Epithelial cell of esophagus (primary cell): ENCODE measurements at regions not wholly inside any gene's neighbourhood (a gene's known extent, or its start where the extent isn't known, plus 50 kb on each side); places are given as distances from the start of the nearest gene placed in this dataset.

Experiments
- DNase-seq: peaks from one replicate; pipeline ENCODE4 v3.0.0; 2010; ENCODE audit warnings: low read depth
- H3K4me3 ChIP-seq: 2 replicates; pipeline ENCODE4 v1.5.1; 2011; ENCODE audit warnings: mild to moderate bottlenecking, low read length, control low read depth
- TF ChIP-seq, protein P1 (sequence below): IDR thresholded peaks from 2 replicates; pipeline ENCODE4 v1.5.1; 2011; ENCODE audit warnings: low read depth, mild to moderate bottlenecking, low read length, control low read depth, inconsistent platforms; ENCODE audit not compliant: insufficient read depth; ENCODE audit errors: missing control alignments

DNA sequence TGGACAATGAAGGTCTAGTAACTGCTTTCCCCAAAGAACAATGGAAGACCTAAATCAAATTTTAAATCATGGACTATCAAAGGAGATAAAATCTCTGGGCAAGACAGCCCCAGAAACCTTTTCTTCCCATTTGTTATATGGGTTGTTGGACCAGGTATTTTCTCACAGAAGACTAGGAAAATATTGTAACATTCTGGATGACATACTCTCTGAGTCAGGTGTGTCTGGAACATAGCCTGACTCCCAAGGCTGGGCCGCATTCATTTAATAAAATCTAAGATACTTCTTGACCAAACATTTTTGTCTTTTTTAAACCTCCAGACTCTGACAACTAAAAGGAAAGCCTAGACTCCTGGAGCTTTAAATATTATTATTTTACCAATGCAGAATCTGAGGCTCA, 87.9 kb downstream of the ATP23 start:
- DNase-seq, result peak; percentile 72
- TF ChIP-seq, protein P1, sequence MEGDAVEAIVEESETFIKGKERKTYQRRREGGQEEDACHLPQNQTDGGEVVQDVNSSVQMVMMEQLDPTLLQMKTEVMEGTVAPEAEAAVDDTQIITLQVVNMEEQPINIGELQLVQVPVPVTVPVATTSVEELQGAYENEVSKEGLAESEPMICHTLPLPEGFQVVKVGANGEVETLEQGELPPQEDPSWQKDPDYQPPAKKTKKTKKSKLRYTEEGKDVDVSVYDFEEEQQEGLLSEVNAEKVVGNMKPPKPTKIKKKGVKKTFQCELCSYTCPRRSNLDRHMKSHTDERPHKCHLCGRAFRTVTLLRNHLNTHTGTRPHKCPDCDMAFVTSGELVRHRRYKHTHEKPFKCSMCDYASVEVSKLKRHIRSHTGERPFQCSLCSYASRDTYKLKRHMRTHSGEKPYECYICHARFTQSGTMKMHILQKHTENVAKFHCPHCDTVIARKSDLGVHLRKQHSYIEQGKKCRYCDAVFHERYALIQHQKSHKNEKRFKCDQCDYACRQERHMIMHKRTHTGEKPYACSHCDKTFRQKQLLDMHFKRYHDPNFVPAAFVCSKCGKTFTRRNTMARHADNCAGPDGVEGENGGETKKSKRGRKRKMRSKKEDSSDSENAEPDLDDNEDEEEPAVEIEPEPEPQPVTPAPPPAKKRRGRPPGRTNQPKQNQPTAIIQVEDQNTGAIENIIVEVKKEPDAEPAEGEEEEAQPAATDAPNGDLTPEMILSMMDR, result no peak
- H3K4me3 ChIP-seq, result no peak overlapping the region

DNA sequence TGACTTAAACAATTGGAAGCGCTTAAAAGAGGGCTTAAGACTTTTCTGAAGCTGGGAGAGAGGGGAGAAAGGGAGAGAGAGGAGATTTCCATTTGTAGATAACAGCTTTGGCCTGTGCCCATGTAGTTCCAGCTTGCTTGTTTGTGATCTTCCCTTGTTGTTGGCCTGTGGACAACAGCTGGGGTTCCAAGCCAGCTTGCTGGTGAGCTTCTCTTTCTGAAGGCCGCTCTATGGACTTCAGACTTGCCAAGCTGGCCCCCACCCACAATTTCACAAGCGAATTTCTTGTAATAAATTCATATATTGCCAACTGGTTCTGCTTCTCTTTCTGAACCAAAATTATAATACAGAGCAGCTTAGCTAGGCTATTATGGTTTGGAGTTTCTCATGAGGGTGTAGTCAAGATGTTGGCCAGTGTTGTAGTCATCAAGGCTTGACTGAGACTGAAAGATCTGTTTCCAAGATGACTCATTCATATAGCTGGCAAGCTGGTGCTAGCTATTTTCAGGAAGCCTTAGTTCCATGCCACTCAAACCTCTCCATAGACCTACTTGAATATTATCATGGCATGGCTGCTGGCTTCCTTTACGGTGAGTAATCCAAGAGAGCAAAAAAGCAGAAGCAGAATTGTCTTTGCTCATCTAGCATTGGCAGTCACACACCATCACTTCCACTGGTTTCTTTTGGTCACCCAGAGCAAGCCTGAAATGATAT, 89.4 kb downstream of the ATP23 start:
- TF ChIP-seq, protein P1, result no peak
- no peak overlapping the region for H3K4me3 ChIP-seq
- peak; percentile 98 for DNase-seq

DNA sequence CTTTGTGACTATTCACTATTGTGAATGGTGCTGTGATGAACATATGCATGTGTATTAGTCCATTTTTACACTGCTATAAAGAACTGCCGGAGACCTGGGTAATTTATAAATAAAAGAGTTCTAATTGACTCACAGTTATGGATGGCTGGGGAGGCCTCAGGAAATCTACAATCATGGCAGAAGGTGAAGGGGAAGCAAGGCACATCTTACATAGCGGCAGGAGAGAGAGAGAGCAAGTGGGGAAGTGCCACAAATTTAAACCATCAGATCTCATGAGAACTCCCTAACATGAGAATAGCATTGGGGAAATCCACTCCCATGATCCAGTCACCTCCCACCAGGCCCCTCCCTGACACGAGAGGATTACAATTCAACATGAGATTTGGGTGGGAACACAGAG, 90.8 kb downstream of the ATP23 start:
- no peak for DNase-seq
- H3K4me3 ChIP-seq, result no peak overlapping the region
- TF ChIP-seq, protein P1, result no peak

DNA sequence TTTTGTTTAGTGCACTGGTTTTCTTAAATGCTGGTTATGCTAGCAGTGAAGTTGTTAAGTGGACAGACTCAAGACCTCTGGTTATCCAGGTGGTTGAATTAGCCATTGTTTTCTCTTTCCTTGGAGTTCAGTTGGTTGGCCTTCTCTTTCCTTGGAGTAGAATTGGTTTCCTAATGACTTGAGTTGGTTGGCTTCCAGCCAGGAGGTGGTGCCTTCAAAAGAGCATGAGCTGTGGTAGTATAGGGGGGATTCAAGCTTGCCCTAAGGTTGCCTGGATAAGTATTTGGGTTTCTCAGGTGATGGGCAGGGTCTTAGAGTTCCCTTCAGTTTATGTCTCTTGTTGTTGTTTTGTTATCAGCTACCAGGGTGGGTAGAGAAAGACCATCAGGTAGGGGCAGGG, 92.5 kb downstream of the ATP23 start:
- TF ChIP-seq, protein P1, result no peak
- no peak for DNase-seq
- H3K4me3 ChIP-seq, result no peak overlapping the region

DNA sequence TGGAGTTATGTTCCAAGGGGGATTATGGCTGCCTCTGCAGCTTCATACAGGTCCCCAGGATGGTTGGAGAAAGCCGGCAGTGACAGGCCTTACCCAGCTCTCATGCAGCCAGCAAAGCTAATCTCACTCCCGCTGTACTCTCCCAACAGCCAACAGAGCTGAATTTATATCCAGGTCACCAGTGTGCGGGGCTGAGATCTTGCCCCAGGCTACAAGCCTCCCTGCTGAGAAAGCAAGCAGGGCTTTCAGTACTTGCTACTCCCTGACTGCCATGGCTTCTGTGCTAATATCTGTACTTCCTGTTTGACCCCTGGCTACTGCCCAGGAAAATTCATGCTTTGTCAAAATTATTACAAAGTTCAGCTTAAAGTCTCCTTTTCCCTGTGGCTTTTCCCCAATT, 92.9 kb downstream of the ATP23 start:
- H3K4me3 ChIP-seq, result no peak overlapping the region
- TF ChIP-seq, protein P1, result no peak
- DNase-seq, result no peak

DNA sequence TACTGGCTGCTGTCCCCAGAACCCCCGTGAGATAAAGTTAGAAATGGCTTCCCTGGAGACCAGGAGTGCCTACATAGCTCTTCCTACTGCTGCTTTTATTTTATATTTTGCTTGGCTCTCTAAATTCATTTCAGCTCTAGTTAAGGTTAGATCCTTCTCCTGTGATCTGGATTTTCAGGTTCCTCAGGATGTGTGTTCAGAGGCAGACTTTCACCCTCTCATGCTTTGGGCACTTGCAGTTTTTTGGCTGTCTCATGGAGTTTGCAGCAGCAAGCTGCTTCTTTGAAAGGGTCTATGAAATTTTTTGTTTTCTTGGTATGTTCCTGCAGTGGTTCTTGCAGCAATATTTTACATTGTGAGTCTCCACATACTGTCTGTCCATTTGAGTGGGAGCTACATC, 93.3 kb downstream of the ATP23 start:
- no peak overlapping the region for H3K4me3 ChIP-seq
- TF ChIP-seq, protein P1, result no peak
- DNase-seq, result peak; percentile 70

DNA sequence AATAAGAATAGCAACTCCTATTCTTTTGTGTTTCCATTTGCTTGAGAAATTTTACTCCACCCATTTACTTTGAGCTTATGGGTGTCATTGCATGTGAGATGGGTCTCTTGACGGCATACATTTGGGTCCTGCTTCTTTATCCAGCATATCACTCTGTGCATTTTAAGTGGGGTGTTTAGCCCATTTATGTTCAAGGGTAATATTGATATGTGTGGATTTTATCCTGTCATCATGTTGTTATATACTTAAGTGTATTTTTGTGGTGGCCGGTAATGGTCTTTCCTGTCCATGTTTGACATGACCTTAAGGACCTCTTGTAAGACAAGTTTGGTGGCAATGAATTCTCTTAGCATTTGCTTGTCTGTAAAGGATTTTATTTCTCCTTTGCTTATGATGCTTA, 100.1 kb downstream of the ATP23 start:
- H3K4me3 ChIP-seq, result no peak overlapping the region
- TF ChIP-seq, protein P1, result no peak
- DNase-seq, result no peak
